SU-DHL-6 (cell line): ENCODE measurements at regions not wholly inside any gene's neighbourhood (a gene's known extent, or its start where the extent isn't known, plus 50 kb on each side); places are given as distances from the start of the nearest gene placed in this dataset.

Experiments used
- H2AFZ ChIP-seq: fragments of 200-600 bp; sonication (generic); 2 replicates; pipeline ENCODE4 v1.6.1; 2014; ENCODE audit warnings: low read depth, mild to moderate bottlenecking, moderate library complexity, mixed read lengths, antibody characterized with exemption, low read length; ENCODE audit not compliant: severe bottlenecking
- H3F3A ChIP-seq: fragments of 200-600 bp; shearing (Covaris generic); 2 replicates; pipeline ENCODE4 v1.6.0; 2016; ENCODE audit warnings: antibody characterized with exemption, mild to moderate bottlenecking; ENCODE audit not compliant: insufficient read depth
- H3K27ac ChIP-seq: fragments of 200-600 bp; sonication (generic); 2 replicates; pipeline ENCODE4 v1.5.1; 2016; ENCODE audit warnings: low read depth, mild to moderate bottlenecking, low read length, moderate library complexity, mixed read lengths
- H3K27me3 ChIP-seq: fragments of 200-600 bp; sonication (generic), shearing (Covaris generic); 2 replicates; pipeline ENCODE4 v1.6.0; 2014; ENCODE audit warnings: mild to moderate bottlenecking, low read length
- H3K36me3 ChIP-seq: fragments of 200-600 bp; sonication (generic); 2 replicates; pipeline ENCODE4 v1.6.1; 2014; ENCODE audit warnings: mild to moderate bottlenecking, low read length, mixed read lengths
- H3K4me2 ChIP-seq: fragments of 300-600, 200-600 bp; shearing (Covaris generic), sonication (generic); 2 replicates; pipeline ENCODE4 v1.6.0; 2014; ENCODE audit warnings: low read length, low read depth, mild to moderate bottlenecking; ENCODE audit not compliant: poor library complexity, severe bottlenecking
- H3K4me3 ChIP-seq: fragments of 200-600 bp; sonication (generic); 2 replicates; pipeline ENCODE4 v1.5.1; 2014; ENCODE audit warnings: antibody characterized with exemption, low read length, mild to moderate bottlenecking, mixed read lengths; ENCODE audit not compliant: insufficient read depth, poor library complexity, severe bottlenecking
- H3K79me2 ChIP-seq: fragments of 200-600 bp; sonication (generic); 2 replicates; pipeline ENCODE4 v1.6.1; 2014; ENCODE audit warnings: mild to moderate bottlenecking, low read length, moderate library complexity; ENCODE audit not compliant: insufficient read depth
- H3K9ac ChIP-seq: fragments of 200-600 bp; sonication (generic); 2 replicates; pipeline ENCODE4 v1.7.0; 2014; ENCODE audit warnings: mild to moderate bottlenecking, low read length
- H3K9me2 ChIP-seq: fragments of 200-600 bp; sonication (generic); replicated peaks from 2 replicates; pipeline ENCODE4 v1.6.1; 2014; ENCODE audit warnings: low read length; ENCODE audit not compliant: insufficient read depth
- H3K9me3 ChIP-seq: fragments of 200-600 bp; sonication (generic); 2 replicates; pipeline ENCODE4 v1.6.1; 2014; ENCODE audit warnings: low read length, mixed read lengths; ENCODE audit not compliant: insufficient read depth
- H4K20me1 ChIP-seq: fragments of 200-600 bp; sonication (generic); 2 replicates; pipeline ENCODE4 v1.6.1; 2014; ENCODE audit warnings: low read depth, mild to moderate bottlenecking, antibody characterized with exemption, low read length, moderate library complexity, mixed read lengths
- EZH2phosphoT487 ChIP-seq: fragments of 200-600 bp; sonication (generic), shearing (Covaris generic); conservative IDR thresholded peaks from 2 replicates; pipeline ENCODE4 v1.6.1; 2018; ENCODE audit warnings: mild to moderate bottlenecking, antibody characterized with exemption, low read length, moderate library complexity, mixed read lengths
- TF ChIP-seq, protein P1 (sequence below): fragments of 200-600 bp; sonication (generic); IDR thresholded peaks from one replicate; pipeline ENCODE4 v1.5.1; 2017; ENCODE audit warnings: antibody characterized with exemption, mild to moderate bottlenecking, low read length, moderate library complexity; ENCODE audit not compliant: insufficient read depth, poor library complexity, severe bottlenecking

DNA sequence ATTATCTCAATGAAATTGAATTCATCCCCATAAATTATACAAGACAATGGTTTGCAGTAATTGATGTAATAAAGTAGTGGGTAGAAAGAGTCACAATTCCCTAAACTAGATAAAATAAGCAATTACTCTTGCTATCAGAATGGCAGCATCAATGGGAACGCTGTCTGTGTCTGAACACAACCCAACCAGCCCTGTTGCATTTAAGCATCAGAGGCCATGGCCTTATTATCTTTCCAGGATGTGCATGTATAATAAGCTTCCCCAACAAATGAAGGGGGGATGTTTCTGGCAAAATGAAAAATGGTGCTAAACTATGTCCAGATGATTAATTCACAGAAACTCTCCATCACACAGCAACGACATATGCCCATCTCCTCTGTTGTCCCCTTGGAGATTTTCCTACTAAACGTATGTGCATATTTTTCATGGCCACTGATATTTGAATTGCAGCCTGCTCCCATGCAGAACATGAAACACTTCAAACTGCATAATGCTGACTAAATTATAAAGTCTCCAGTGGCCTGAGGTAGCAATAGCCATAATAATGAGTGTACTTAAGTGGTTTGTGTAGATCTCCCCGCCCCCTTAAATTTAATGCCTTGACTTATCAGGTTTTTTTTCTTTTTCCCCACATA lies 306.9 kb upstream of the ADAMTS16 start:
- H3F3A ChIP-seq: no peaks in the 10 kb centered on the region
- no peaks in the 10 kb centered on the region for H3K27me3 ChIP-seq
- H4K20me1 ChIP-seq: no peaks in the 10 kb centered on the region
- no peak overlapping the region for H3K9ac ChIP-seq
- no peak for TF ChIP-seq EZH2phosphoT487
- TF ChIP-seq, protein P1, sequence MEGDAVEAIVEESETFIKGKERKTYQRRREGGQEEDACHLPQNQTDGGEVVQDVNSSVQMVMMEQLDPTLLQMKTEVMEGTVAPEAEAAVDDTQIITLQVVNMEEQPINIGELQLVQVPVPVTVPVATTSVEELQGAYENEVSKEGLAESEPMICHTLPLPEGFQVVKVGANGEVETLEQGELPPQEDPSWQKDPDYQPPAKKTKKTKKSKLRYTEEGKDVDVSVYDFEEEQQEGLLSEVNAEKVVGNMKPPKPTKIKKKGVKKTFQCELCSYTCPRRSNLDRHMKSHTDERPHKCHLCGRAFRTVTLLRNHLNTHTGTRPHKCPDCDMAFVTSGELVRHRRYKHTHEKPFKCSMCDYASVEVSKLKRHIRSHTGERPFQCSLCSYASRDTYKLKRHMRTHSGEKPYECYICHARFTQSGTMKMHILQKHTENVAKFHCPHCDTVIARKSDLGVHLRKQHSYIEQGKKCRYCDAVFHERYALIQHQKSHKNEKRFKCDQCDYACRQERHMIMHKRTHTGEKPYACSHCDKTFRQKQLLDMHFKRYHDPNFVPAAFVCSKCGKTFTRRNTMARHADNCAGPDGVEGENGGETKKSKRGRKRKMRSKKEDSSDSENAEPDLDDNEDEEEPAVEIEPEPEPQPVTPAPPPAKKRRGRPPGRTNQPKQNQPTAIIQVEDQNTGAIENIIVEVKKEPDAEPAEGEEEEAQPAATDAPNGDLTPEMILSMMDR: no peak
- no peak overlapping the region for H3K27ac ChIP-seq
- H3K4me2 ChIP-seq: no peak overlapping the region
- H2AFZ ChIP-seq: no peak overlapping the region
- no peaks in the 10 kb centered on the region for H3K9me2 ChIP-seq
- H3K4me3 ChIP-seq: no peak overlapping the region
- no peaks in the 10 kb centered on the region for H3K79me2 ChIP-seq
- no peaks in the 10 kb centered on the region for H3K36me3 ChIP-seq
- H3K9me3 ChIP-seq: no peaks in the 10 kb centered on the region

DNA sequence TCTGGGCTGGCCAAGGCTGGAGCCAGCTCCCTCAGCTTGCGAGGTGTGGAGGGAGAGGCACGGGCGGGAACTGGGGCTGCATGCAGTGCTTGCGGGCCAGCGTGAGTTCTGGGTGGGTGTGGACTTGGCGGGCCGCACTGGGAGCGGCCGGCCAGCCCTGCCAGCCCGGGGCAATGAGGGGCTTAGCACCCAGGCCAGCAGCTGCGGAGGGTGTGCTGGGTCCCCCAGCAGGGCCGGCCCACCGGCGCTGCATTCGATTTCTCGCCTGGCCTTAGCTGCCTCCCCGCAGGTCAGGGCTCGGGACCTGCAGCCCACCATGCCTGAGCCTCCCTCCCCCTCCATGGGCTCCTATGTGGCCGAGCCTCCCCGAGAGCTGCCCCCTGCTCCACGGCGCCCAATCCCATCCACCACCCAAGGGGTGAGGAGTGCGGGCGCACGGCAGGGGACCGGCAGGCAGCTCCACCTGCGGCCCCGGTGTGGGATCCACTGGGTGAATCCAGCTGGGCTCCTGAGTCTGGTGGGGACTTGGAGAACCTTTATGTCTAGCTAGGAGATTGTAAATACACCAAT lies 302.6 kb upstream of the ADAMTS16 start:
- H3K9me2 ChIP-seq: no peaks in the 10 kb centered on the region
- no peaks in the 10 kb centered on the region for H3F3A ChIP-seq
- no peak overlapping the region for H2AFZ ChIP-seq
- H3K27ac ChIP-seq: no peak overlapping the region
- H3K9me3 ChIP-seq: no peaks in the 10 kb centered on the region
- no peaks in the 10 kb centered on the region for H3K27me3 ChIP-seq
- no peaks in the 10 kb centered on the region for H4K20me1 ChIP-seq
- no peak overlapping the region for H3K9ac ChIP-seq
- no peaks in the 10 kb centered on the region for H3K79me2 ChIP-seq
- TF ChIP-seq EZH2phosphoT487: no peak
- TF ChIP-seq, protein P1: no peak
- no peaks in the 10 kb centered on the region for H3K36me3 ChIP-seq
- no peak overlapping the region for H3K4me2 ChIP-seq
- H3K4me3 ChIP-seq: no peak overlapping the region

DNA sequence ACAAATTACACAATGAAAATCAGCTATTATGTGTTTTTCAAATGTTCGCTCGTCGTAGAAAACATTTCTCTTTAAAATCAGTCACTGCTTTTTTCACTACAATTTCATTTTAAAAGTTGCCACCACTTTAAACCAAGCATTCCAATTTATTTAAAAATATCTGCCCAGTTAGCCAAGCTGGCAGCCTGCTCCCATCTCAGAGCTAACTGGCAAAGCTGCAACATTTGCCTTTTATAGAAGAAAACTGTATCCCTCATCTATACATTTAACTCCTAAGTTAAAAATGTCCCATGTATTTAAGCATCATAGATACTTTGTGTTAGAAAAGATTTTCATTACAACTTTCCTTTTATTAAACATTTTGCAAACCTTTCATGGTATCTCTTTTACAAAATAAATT lies 294.9 kb upstream of the ADAMTS16 start:
- H3K9me2 ChIP-seq: no peaks in the 10 kb centered on the region
- no peaks in the 10 kb centered on the region for H3K36me3 ChIP-seq
- no peak overlapping the region for H3K9ac ChIP-seq
- H3K27me3 ChIP-seq: no peaks in the 10 kb centered on the region
- H3K79me2 ChIP-seq: no peaks in the 10 kb centered on the region
- TF ChIP-seq, protein P1: no peak
- no peak for TF ChIP-seq EZH2phosphoT487
- no peak overlapping the region for H3K27ac ChIP-seq
- no peaks in the 10 kb centered on the region; the same call in 1 of the 2 replicates for H3K9me3 ChIP-seq
- no peak overlapping the region for H2AFZ ChIP-seq
- H3K4me3 ChIP-seq: no peak overlapping the region
- no peak overlapping the region for H3K4me2 ChIP-seq
- no peaks in the 10 kb centered on the region for H3F3A ChIP-seq
- H4K20me1 ChIP-seq: no peaks in the 10 kb centered on the region
